SK-N-MC (cell line): ENCODE measurements at regions not wholly inside any gene's neighbourhood (a gene's known extent, or its start where the extent isn't known, plus 50 kb on each side); places are given as distances from the start of the nearest gene placed in this dataset.

ENCODE experiments used
- EZH2 ChIP-seq: fragments of 200-600 bp; sonication (generic); IDR thresholded peaks from one replicate; pipeline ENCODE4 v1.6.1; 2017; ENCODE audit warnings: antibody characterized with exemption
- POLR2AphosphoS5 ChIP-seq: IDR thresholded peaks from 2 replicates; pipeline ENCODE4 v1.6.1; 2012; ENCODE audit warnings: mild to moderate bottlenecking, low read depth, low read length, borderline replicate concordance

DNA sequence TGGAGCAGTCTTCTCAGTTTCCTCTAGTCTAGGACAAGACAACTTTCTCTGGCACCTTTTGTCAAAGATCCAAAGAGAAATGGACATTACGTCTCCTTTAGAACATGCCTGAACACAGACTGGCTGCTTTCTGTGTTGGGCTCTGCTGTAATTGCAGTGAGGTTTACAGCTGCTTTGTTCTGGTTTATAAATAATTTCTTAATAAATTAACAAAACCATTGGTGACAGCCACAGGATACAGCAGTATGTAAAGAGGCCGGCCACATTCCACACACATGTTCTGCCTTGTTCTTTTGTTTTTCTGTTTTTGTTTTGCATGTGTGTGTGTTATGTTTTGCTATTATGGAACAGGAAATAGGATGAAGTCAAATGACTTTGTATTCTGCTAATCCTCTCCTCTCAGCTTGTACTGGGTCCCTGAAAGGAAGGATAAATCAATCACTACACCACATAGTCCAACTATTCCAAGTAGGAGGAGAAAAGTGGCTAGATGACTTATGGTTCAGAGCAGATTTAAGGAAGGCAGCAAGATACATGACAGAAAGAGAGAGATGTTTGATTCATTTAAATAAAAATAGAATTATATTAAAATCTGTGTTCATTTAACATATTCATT, 161.5 kb upstream of the ESRRG start:
- TF ChIP-seq EZH2 = no peak
- no peak for TF ChIP-seq POLR2AphosphoS5
